ENCODE measurements at regions not wholly inside any gene's neighbourhood (a gene's known extent, or its start where the extent isn't known, plus 50 kb on each side); places are given as distances from the start of the nearest gene placed in this dataset.

DNA sequence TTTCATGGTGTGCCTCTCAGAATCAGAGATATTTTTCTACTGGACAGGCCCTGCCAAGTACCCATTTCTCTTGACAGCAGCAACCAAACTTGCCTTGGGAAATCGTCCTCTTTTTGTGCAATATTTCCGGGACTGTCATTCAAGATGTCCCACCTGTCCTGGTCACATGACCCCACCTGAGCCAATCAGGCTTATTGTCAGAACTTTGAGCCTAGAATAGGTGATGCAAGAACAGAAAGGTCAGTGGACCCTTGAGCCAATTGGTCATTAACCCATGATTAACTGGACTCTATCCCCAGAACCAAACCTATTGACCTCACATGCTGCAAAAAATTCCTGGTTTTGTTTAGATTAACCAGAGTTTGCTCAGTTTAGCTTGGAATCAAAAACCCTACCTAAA is 108.3 kb upstream of the TOP1 start:
- ChIA-PET CTCF (interaction anchor here (0.7 kb wide), 1 partner anchor 1663 kb away, joined by 3 read pairs; no protein-coding TSS in a partner anchor), POLR2A (interaction anchor here (0.6 kb wide), 1 partner anchor 8 kb away, joined by 3 read pairs; no protein-coding TSS in a partner anchor)
- H3K4me1 Mint-ChIP-seq (ENCODE audit: insufficient read depth, unreplicated experiment): no peaks in the 10 kb centered on the region
- no peaks in the 10 kb centered on the region for H3K36me3 Mint-ChIP-seq (ENCODE audit: insufficient read depth, unreplicated experiment)
- no peak overlapping the region for H3K27ac Mint-ChIP-seq (ENCODE audit: low read depth, unreplicated experiment)
- H3K9me3 Mint-ChIP-seq (ENCODE audit: unreplicated experiment): no peaks in the 10 kb centered on the region
- TF ChIP-seq, protein P1, sequence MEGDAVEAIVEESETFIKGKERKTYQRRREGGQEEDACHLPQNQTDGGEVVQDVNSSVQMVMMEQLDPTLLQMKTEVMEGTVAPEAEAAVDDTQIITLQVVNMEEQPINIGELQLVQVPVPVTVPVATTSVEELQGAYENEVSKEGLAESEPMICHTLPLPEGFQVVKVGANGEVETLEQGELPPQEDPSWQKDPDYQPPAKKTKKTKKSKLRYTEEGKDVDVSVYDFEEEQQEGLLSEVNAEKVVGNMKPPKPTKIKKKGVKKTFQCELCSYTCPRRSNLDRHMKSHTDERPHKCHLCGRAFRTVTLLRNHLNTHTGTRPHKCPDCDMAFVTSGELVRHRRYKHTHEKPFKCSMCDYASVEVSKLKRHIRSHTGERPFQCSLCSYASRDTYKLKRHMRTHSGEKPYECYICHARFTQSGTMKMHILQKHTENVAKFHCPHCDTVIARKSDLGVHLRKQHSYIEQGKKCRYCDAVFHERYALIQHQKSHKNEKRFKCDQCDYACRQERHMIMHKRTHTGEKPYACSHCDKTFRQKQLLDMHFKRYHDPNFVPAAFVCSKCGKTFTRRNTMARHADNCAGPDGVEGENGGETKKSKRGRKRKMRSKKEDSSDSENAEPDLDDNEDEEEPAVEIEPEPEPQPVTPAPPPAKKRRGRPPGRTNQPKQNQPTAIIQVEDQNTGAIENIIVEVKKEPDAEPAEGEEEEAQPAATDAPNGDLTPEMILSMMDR (IDR thresholded peaks at IDR 0.05; ENCODE audit: unreplicated experiment): no peak
- H3K4me3 Mint-ChIP-seq (ENCODE audit: unreplicated experiment): no peak overlapping the region
- intact Hi-C loops (cut with micrococcal nuclease): no loop called here
- H3K27me3 Mint-ChIP-seq (ENCODE audit: insufficient read depth, unreplicated experiment): no peaks in the 10 kb centered on the region
- no peak for DNase-seq (ENCODE audit: unreplicated experiment)
- BruUV-seq (replicated peaks): no TSS peak

DNA sequence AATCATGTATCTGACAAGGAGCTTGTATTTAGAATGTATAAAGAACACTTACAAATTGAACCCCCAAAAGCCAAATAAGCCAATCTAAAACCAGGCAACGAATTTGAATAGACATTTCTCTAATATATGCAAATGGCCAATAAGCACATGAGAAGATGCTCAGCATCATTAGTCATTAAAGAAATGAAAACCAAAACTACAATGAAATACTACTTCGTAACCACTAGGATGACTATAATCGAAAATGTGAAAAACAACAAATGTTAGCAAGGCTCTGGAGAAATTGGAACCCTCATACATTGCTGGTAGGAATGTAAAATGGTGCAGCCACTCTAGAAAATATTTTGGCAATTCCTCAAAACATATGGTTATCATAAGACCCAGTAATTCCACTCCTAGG is 105.8 kb upstream of the TOP1 start:
- H3K27me3 Mint-ChIP-seq (ENCODE audit: insufficient read depth, unreplicated experiment): no peaks in the 10 kb centered on the region
- CTCF ChIA-PET: interaction anchor here (0.7 kb wide), 1 partner anchor 30 kb away, joined by 3 read pairs; no protein-coding TSS in a partner anchor

DNA sequence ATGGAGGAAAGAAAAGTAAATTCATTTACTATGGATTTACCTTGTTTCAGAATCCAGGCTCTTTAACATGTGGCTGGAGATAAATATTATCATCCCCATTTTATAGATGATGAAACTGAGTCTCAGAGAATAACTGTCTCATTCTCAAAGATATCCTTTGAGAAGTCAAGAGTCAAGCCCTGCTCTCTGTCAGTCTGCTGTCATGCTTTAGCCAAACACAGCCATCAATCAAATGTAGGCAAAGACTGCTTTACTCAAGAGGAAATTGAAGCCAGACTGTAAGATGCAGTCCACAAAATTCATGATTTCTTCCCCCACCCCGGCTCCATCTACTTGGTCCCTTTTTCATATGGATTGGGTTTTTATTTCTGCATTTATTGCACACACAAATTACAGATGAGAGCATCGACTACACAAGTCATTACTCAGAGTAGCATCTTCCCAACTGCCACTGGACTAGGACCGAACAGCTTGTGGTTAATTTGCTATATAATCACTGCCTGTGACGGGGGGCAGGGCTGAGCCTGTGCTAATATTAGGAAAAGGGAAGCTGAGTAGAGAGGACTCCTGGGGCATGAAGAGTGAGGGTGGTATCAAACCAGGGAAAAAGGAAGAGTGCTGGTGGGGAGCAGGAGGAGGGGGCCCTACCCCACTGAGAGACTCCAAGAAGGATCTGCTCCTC is 102.7 kb upstream of the TOP1 start:
- H3K9me3 Mint-ChIP-seq (ENCODE audit: unreplicated experiment): no peaks in the 10 kb centered on the region
- H3K27ac Mint-ChIP-seq (ENCODE audit: low read depth, unreplicated experiment): no peak overlapping the region
- TF ChIP-seq, protein P1 (IDR thresholded peaks at IDR 0.05; ENCODE audit: unreplicated experiment): no peak
- no peaks in the 10 kb centered on the region for H3K4me1 Mint-ChIP-seq (ENCODE audit: insufficient read depth, unreplicated experiment)
- H3K36me3 Mint-ChIP-seq (ENCODE audit: insufficient read depth, unreplicated experiment): no peaks in the 10 kb centered on the region
- H3K4me3 Mint-ChIP-seq (ENCODE audit: unreplicated experiment): no peak overlapping the region
- intact Hi-C loops (cut with micrococcal nuclease): no loop called here
- no peaks in the 10 kb centered on the region for H3K27me3 Mint-ChIP-seq (ENCODE audit: insufficient read depth, unreplicated experiment)
- POLR2A ChIA-PET: no interaction called here
- BruUV-seq (replicated peaks): no TSS peak
- DNase-seq (ENCODE audit: unreplicated experiment): no peak
- CTCF ChIA-PET: no interaction called here

More for the DNA sequence above, 105.8 kb upstream of the TOP1 start:
- no peak overlapping the region for H3K27ac Mint-ChIP-seq (ENCODE audit: low read depth, unreplicated experiment)
- no TSS peak for BruUV-seq (replicated peaks)
- no peaks in the 10 kb centered on the region for H3K9me3 Mint-ChIP-seq (ENCODE audit: unreplicated experiment)
- no peaks in the 10 kb centered on the region for H3K36me3 Mint-ChIP-seq (ENCODE audit: insufficient read depth, unreplicated experiment)
- no peak for DNase-seq (ENCODE audit: unreplicated experiment)
- TF ChIP-seq, protein P1 (IDR thresholded peaks at IDR 0.05; ENCODE audit: unreplicated experiment): no peak
- POLR2A ChIA-PET: interaction anchor here (0.7 kb wide), 1 partner anchor 1268 kb away, joined by 3 read pairs; no protein-coding TSS in a partner anchor
- intact Hi-C loops (cut with micrococcal nuclease): no loop called here
- H3K4me1 Mint-ChIP-seq (ENCODE audit: insufficient read depth, unreplicated experiment): no peaks in the 10 kb centered on the region
- no peak overlapping the region for H3K4me3 Mint-ChIP-seq (ENCODE audit: unreplicated experiment)

DNA sequence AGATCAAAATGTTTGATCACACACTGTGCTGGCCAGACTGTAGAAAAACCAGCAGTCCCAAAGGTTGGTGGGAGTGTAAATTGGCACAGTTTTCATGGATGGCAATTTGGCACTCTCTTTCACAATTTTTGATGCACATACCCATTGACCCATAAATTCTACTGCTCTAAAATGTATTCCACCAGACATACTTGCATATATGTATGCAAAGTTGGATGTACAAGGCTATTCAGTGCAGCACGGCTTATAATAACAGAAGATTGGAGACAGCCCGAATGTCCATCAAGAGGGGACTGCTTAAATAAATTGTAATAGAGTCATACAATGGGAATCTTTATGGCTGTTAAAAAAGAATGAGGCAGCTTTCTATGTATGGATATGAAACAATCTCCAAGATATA is 101.7 kb upstream of the TOP1 start:
- intact Hi-C loops (cut with micrococcal nuclease): no loop called here
- Mint-ChIP-seq H3K27ac (ENCODE audit: low read depth, unreplicated experiment) (no peak overlapping the region), H3K9me3 (ENCODE audit: unreplicated experiment) (no peaks in the 10 kb centered on the region), H3K4me1 (ENCODE audit: insufficient read depth, unreplicated experiment) (no peaks in the 10 kb centered on the region), H3K4me3 (ENCODE audit: unreplicated experiment) (no peak overlapping the region), H3K27me3 (ENCODE audit: insufficient read depth, unreplicated experiment) (no peaks in the 10 kb centered on the region), H3K36me3 (ENCODE audit: insufficient read depth, unreplicated experiment) (no peaks in the 10 kb centered on the region)
- POLR2A ChIA-PET: no interaction called here
- CTCF ChIA-PET: no interaction called here
- no peak for DNase-seq (ENCODE audit: unreplicated experiment)
- TF ChIP-seq, protein P1 (IDR thresholded peaks at IDR 0.05; ENCODE audit: unreplicated experiment): no peak
- BruUV-seq (replicated peaks): no TSS peak
